Esophagus muscularis mucosa (tissue), 4 donors: ENCODE measurements at regions not wholly inside any gene's neighbourhood (a gene's known extent, or its start where the extent isn't known, plus 50 kb on each side); places are given as distances from the start of the nearest gene placed in this dataset.

ENCODE experiments used
- DNase-seq: peaks from one replicate; pipeline ENCODE4 v3.0.0-alpha.2; 2017; ENCODE audit errors: extremely low spot score
- H3K27ac ChIP-seq, 4 donors: fragments of 200-600 bp; sonication (generic); replicated peaks in 1 of 4; 1 replicate in 3 of 4; 2 replicates in 1 of 4; pipeline ENCODE4 v1.5.1; 2016 to 2019; ENCODE audit warnings: mild to moderate bottlenecking in 1 of 4
- H3K27me3 ChIP-seq, 4 donors: fragments of 200-600 bp; sonication (generic); one replicate each; pipeline versions ENCODE4 v1.5.1 to v1.6.0; 2016 to 2019
- H3K36me3 ChIP-seq, 4 donors: fragments of 200-600 bp; sonication (generic); one replicate each; pipeline ENCODE4 v1.5.1; 2016 to 2019
- H3K4me1 ChIP-seq, 4 donors: fragments of 200-600 bp; sonication (generic); one replicate each; pipeline ENCODE4 v1.5.1; 2016 to 2019
- H3K4me3 ChIP-seq, 4 donors: fragments of 200-600 bp; sonication (generic); 1 replicate in 2 of 4; 2 replicates in 2 of 4; pipeline ENCODE4 v1.5.1; 2016 to 2019; ENCODE audit warnings: mild to moderate bottlenecking in 4 of 4, moderate library complexity in 1 of 4
- H3K9me3 ChIP-seq, 4 donors: fragments of 200-600 bp; sonication (generic); 1 replicate in 3 of 4; 2 replicates in 1 of 4; pipeline ENCODE4 v1.5.1; 2016 to 2019
- CTCF ChIP-seq, 3 experiments: fragments of 200-600 bp in 2 of 3; fragments of 450-650 bp in 1 of 3; sonication (generic) in 2 of 3; IDR thresholded peaks; one replicate each; pipeline ENCODE4 v1.5.1; 2017 to 2019; ENCODE audit warnings: antibody characterized with exemption in 3 of 3, mild to moderate bottlenecking in 2 of 3, moderate library complexity in 1 of 3
- EP300 ChIP-seq: sonication (generic); formaldehyde crosslinking; IDR thresholded peaks from one replicate; pipeline ENCODE4 v1.6.1; 2017; ENCODE audit warnings: antibody characterized with exemption
- POLR2A ChIP-seq: fragments of 450-650 bp; IDR thresholded peaks from one replicate; pipeline ENCODE4 v1.6.1; 2017; ENCODE audit warnings: antibody characterized with exemption, moderate library complexity, mild to moderate bottlenecking, low read depth
- POLR2AphosphoS5 ChIP-seq, 2 donors: sonication (generic); formaldehyde crosslinking; IDR thresholded peaks; one replicate each; pipeline ENCODE4 v1.6.1; 2017; ENCODE audit warnings: antibody characterized with exemption in 2 of 2
- WGBS: methylation state at CpG from one replicate; pipeline ENCODE4 v1.1.5; 2018; 5-methylcytosine and 5-hydroxymethylcytosine counted together
- intact Hi-C: fragments of 100-400 bp; cut with DNase I; formaldehyde crosslinking; loops from one replicate; pipeline ENCODE4 v1.15.1; 2023

DNA sequence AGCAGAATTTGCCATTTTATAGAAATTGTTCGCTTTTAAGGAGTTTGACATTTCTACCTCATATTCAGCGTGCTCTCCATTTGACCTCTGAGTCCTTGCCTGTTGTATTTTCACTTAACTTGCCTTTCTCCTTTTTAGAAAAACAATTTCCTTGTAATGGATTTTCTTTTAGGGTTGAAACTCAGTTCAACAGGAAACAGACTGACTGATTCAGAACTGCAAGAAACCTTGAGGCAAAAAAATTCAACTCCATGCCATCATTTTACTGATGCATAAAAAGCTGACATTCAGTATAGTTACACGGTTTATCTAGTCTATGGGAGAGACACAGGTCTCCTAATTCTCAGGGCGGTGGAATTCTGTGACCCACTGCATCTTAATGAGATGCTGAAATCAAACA is 59.8 kb downstream of the MRPS30 start:
- Histone ChIP-seq H3K27ac (no peak overlapping the region), H3K9me3 (no peaks in the 10 kb centered on the region), H3K4me1 (no peaks in the 10 kb centered on the region), H3K36me3 (no peaks in the 10 kb centered on the region), H3K27me3 (no peaks in the 10 kb centered on the region), H3K4me3 (no peak overlapping the region)
- TF ChIP-seq EP300: no peak
- TF ChIP-seq POLR2A: no peak
- no peak for TF ChIP-seq CTCF (IDR thresholded peaks at IDR 0.05)
- no peak for TF ChIP-seq POLR2AphosphoS5 (IDR thresholded peaks at IDR 0.05)
- intact Hi-C loops: no loop called here
- no peak for DNase-seq
- WGBS: 53% methylated on average over 4 of the region's 4 CpGs

GRCh38 chr5:44869928-44870327 is 61.2 kb downstream of the MRPS30 start:
- no peak for DNase-seq
- Histone ChIP-seq H3K27ac (no peak overlapping the region), H3K27me3 (no peaks in the 10 kb centered on the region), H3K9me3 (no peaks in the 10 kb centered on the region), H3K4me3 (no peak overlapping the region), H3K4me1 (no peaks in the 10 kb centered on the region), H3K36me3 (no peaks in the 10 kb centered on the region)
- intact Hi-C loops: no loop called here
- WGBS: 54% methylated on average over 2 of the region's 2 CpGs
- TF ChIP-seq POLR2AphosphoS5 (IDR thresholded peaks at IDR 0.05): no peak
- no peak for TF ChIP-seq CTCF (IDR thresholded peaks at IDR 0.05)
- TF ChIP-seq EP300: no peak
- TF ChIP-seq POLR2A: no peak

GRCh38 chr5:44870430-44870829 is 61.7 kb downstream of the MRPS30 start:
- DNase-seq: no peak
- H3K9me3 ChIP-seq: no peaks in the 10 kb centered on the region
- no peaks in the 10 kb centered on the region for H3K27me3 ChIP-seq
- no peak overlapping the region for H3K4me3 ChIP-seq
- H3K27ac ChIP-seq: no peak overlapping the region
- TF ChIP-seq CTCF (IDR thresholded peaks at IDR 0.05): no peak
- no peaks in the 10 kb centered on the region for H3K36me3 ChIP-seq
- no peaks in the 10 kb centered on the region for H3K4me1 ChIP-seq
- intact Hi-C loops: no loop called here

- no peak for DNase-seq
- H3K27ac ChIP-seq: no peak overlapping the region
- H3K4me3 ChIP-seq: no peak overlapping the region
- no peaks in the 10 kb centered on the region for H3K9me3 ChIP-seq
- H3K27me3 ChIP-seq: no peaks in the 10 kb centered on the region
- no peaks in the 10 kb centered on the region for H3K36me3 ChIP-seq
- WGBS: 78% methylated on average over 2 of the region's 2 CpGs
- H3K4me1 ChIP-seq: no peaks in the 10 kb centered on the region
- no peak for TF ChIP-seq POLR2A
- no peak for TF ChIP-seq POLR2AphosphoS5 (IDR thresholded peaks at IDR 0.05)
- no peak for TF ChIP-seq CTCF (IDR thresholded peaks at IDR 0.05)
- no peak for TF ChIP-seq EP300
- intact Hi-C loops: no loop called here
Measured at GRCh38 chr5:44871401-44871800, 62.7 kb downstream of the MRPS30 start.

- 56% methylated on average over 7 of the region's 7 CpGs for WGBS
- TF ChIP-seq POLR2AphosphoS5 (IDR thresholded peaks at IDR 0.05) (no peak), POLR2A (no peak), EP300 (no peak), CTCF (IDR thresholded peaks at IDR 0.05) (no peak)
- intact Hi-C loops: no loop called here
Measured at GRCh38 chr5:44875661-44876605, 67.2 kb downstream of the MRPS30 start.

More at GRCh38 chr5:44875661-44876605, 67.2 kb downstream of the MRPS30 start:
- no peaks in the 10 kb centered on the region for H3K36me3 ChIP-seq
- H3K27me3 ChIP-seq: no peaks in the 10 kb centered on the region
- H3K4me3 ChIP-seq: no peak overlapping the region
- DNase-seq: no peak
- H3K4me1 ChIP-seq: no peaks in the 10 kb centered on the region
- H3K27ac ChIP-seq: no peak overlapping the region
- no peaks in the 10 kb centered on the region for H3K9me3 ChIP-seq
